CD14-positive monocyte (primary cell): ENCODE measurements at regions not wholly inside any gene's neighbourhood (a gene's known extent, or its start where the extent isn't known, plus 50 kb on each side); places are given as distances from the start of the nearest gene placed in this dataset.
"Not testable (repeated sequence)": the region's sequence is repeated elsewhere in the genome, so short reads cannot be mapped to it uniquely, and the experiment has no call there.

Source experiments
- DNase-seq, 3 donors: peaks; one replicate each; pipeline ENCODE4 v3.0.0-alpha.2; 2011 to 2022
- H2AFZ ChIP-seq: 2 replicates; pipeline ENCODE4 v1.6.0; 2012; ENCODE audit warnings: mild to moderate bottlenecking, low read depth, low read length, inconsistent platforms; ENCODE audit not compliant: insufficient read depth, poor library complexity, severe bottlenecking
- H3K27ac ChIP-seq, 2 donors: 1 replicate in 1 of 2; 2 replicates in 1 of 2; pipeline ENCODE4 v1.5.1; 2012 to 2013; ENCODE audit warnings: low read length in 2 of 2, control low read depth in 1 of 2, inconsistent platforms in 1 of 2, low read depth in 1 of 2, mild to moderate bottlenecking in 1 of 2
- H3K27me3 ChIP-seq, 2 donors: one replicate each; pipeline versions ENCODE4 v1.6.0 to v1.6.1; 2011 to 2013; ENCODE audit warnings: low read length in 2 of 2; ENCODE audit not compliant: control insufficient read depth in 2 of 2, insufficient read depth in 2 of 2
- H3K36me3 ChIP-seq, 2 donors: replicated peaks in 1 of 2; 1 replicate in 1 of 2; 2 replicates in 1 of 2; pipeline versions ENCODE4 v1.5.1 to v1.6.1; 2012 to 2013; ENCODE audit warnings: low read length in 2 of 2, control low read depth in 1 of 2, inconsistent platforms in 1 of 2, mild to moderate bottlenecking in 1 of 2; ENCODE audit not compliant: insufficient read depth in 2 of 2, control insufficient read depth in 1 of 2
- H3K4me1 ChIP-seq, 2 donors: 1 replicate in 1 of 2; 2 replicates in 1 of 2; pipeline versions ENCODE4 v1.5.1 to v1.6.1; 2012 to 2013; ENCODE audit warnings: low read length in 2 of 2, control low read depth in 1 of 2, inconsistent platforms in 1 of 2, mild to moderate bottlenecking in 1 of 2, moderate library complexity in 1 of 2; ENCODE audit not compliant: insufficient read depth in 2 of 2, control insufficient read depth in 1 of 2
- H3K4me2 ChIP-seq: replicated peaks from 2 replicates; pipeline ENCODE3; 2012; ENCODE audit warnings: low read length, moderate library complexity, mild to moderate bottlenecking; ENCODE audit not compliant: poor library complexity, severe bottlenecking; ENCODE audit errors: extremely low read depth
- H3K4me3 ChIP-seq, 3 experiments: fragments of 200-600 bp in 1 of 3; sonication (generic) in 1 of 3; replicated peaks in 1 of 3; 1 replicate in 2 of 3; 2 replicates in 1 of 3; pipeline ENCODE4 v1.5.1; 2011 to 2013; ENCODE audit warnings: low read length in 3 of 3, mild to moderate bottlenecking in 3 of 3, control low read depth in 2 of 3, low read depth in 2 of 3, inconsistent platforms in 1 of 3, moderate library complexity in 1 of 3
- H3K79me2 ChIP-seq: 2 replicates; pipeline ENCODE4 v1.6.0; 2012; ENCODE audit warnings: mild to moderate bottlenecking, control low read depth, inconsistent platforms, low read length, moderate library complexity; ENCODE audit not compliant: insufficient read depth
- H3K9ac ChIP-seq: 2 replicates; pipeline ENCODE4 v1.6.0; 2017; ENCODE audit warnings: low read length, mild to moderate bottlenecking; ENCODE audit not compliant: insufficient read depth, poor library complexity, severe bottlenecking
- H3K9me3 ChIP-seq, 2 donors: replicated peaks in 1 of 2; 1 replicate in 1 of 2; 2 replicates in 1 of 2; pipeline versions ENCODE4 v1.5.1 to v1.6.1; 2012 to 2013; ENCODE audit warnings: low read length in 2 of 2, control low read depth in 1 of 2; ENCODE audit not compliant: control insufficient read depth in 1 of 2, insufficient read depth in 1 of 2
- H4K20me1 ChIP-seq: 2 replicates; pipeline ENCODE4 v1.6.0; 2012; ENCODE audit warnings: mild to moderate bottlenecking, low read length, control low read depth, moderate library complexity; ENCODE audit not compliant: insufficient read depth
- H3K27ac Mint-ChIP-seq, 7 donors: one replicate each; pipeline ENCODE4 v1.8.0; 2020; ENCODE audit warnings: mild to moderate bottlenecking in 7 of 7, mixed read lengths in 7 of 7, moderate library complexity in 6 of 7, inconsistent platforms in 2 of 7
- H3K27me3 Mint-ChIP-seq, 3 donors: one replicate each; pipeline ENCODE4 v1.8.0; 2021 to 2022; ENCODE audit warnings: low read depth in 3 of 3, mild to moderate bottlenecking in 3 of 3, mixed read lengths in 3 of 3, moderate library complexity in 3 of 3, inconsistent platforms in 1 of 3
- H3K36me3 Mint-ChIP-seq, 2 donors: one replicate each; pipeline ENCODE4 v1.8.0; 2020; ENCODE audit warnings: mixed read lengths in 2 of 2, inconsistent platforms in 1 of 2, mild to moderate bottlenecking in 1 of 2
- H3K4me1 Mint-ChIP-seq: one replicate; pipeline ENCODE4 v1.8.0; 2020; ENCODE audit warnings: mild to moderate bottlenecking, mixed read lengths
- H3K4me3 Mint-ChIP-seq, 2 donors: one replicate each; pipeline ENCODE4 v1.8.0; 2020; ENCODE audit warnings: mild to moderate bottlenecking in 2 of 2, mixed read lengths in 2 of 2, moderate library complexity in 1 of 2
- H3K9me3 Mint-ChIP-seq, 7 donors: one replicate each; pipeline ENCODE4 v1.8.0; 2020 to 2022; ENCODE audit warnings: mixed read lengths in 7 of 7, mild to moderate bottlenecking in 6 of 7, moderate library complexity in 6 of 7, inconsistent platforms in 2 of 7
- WGBS: methylation state at CpG from one replicate; pipeline ENCODE4 v1.1.5; 2013; ENCODE audit warnings: missing lambda C conversion rate; ENCODE audit not compliant: insufficient coverage; 5-methylcytosine and 5-hydroxymethylcytosine counted together
- intact Hi-C, 2 donors: fragments of 100-400 bp; cut with micrococcal nuclease; formaldehyde crosslinking; loops; one replicate each; pipeline versions ENCODE4 v1.15.0 to v1.15.1; 2023
- TF ChIP-seq, protein P1 (sequence below): fragments of 200-600 bp; IDR thresholded peaks from one replicate; pipeline ENCODE4 v1.8.0; 2022; ENCODE audit warnings: antibody characterized with exemption, mild to moderate bottlenecking

DNA sequence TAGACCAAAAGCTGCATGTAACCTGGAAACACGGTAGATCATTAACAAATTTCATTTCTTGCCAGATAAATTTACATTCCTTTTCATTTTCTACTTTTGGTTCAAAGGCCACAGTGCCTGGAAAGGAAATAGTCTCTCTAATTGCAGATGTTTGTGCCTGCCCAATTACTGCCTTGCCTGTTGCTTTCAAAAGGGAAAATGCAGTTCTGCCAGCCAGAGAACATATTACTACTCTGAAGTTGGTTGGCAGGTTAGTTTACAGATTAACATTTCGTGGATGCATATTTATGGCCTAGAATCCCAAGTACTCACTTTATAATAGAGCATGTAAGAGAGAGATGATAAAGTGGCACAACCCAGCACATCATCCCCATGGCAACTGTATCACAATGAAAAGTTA is 124.3 kb upstream of the LRRC3B start:
- H3K4me1 Mint-ChIP-seq: no peaks in the 10 kb centered on the region
- intact Hi-C loops: no loop called here
- H3K9me3 ChIP-seq: peaks cover 2 to 10% of the 10 kb centered on the region in 2 donors
- no peaks in the 10 kb centered on the region for H3K27me3 ChIP-seq
- no peak overlapping the region for H2AFZ ChIP-seq
- H3K9ac ChIP-seq: no peak overlapping the region
- DNase-seq: no peak
- no peak overlapping the region for H3K27ac Mint-ChIP-seq
- H3K4me2 ChIP-seq: no peak overlapping the region
- TF ChIP-seq, protein P1, sequence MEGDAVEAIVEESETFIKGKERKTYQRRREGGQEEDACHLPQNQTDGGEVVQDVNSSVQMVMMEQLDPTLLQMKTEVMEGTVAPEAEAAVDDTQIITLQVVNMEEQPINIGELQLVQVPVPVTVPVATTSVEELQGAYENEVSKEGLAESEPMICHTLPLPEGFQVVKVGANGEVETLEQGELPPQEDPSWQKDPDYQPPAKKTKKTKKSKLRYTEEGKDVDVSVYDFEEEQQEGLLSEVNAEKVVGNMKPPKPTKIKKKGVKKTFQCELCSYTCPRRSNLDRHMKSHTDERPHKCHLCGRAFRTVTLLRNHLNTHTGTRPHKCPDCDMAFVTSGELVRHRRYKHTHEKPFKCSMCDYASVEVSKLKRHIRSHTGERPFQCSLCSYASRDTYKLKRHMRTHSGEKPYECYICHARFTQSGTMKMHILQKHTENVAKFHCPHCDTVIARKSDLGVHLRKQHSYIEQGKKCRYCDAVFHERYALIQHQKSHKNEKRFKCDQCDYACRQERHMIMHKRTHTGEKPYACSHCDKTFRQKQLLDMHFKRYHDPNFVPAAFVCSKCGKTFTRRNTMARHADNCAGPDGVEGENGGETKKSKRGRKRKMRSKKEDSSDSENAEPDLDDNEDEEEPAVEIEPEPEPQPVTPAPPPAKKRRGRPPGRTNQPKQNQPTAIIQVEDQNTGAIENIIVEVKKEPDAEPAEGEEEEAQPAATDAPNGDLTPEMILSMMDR: no peak
- H4K20me1 ChIP-seq: no peaks in the 10 kb centered on the region
- H3K9me3 Mint-ChIP-seq: peaks cover 7 to 19% (median 11%) of the 10 kb centered on the region in 7 donors
- WGBS: no CpG with 5 or more reads among the region's 2 CpGs
- H3K36me3 ChIP-seq: no peaks in the 10 kb centered on the region
- no peak overlapping the region for H3K4me3 ChIP-seq
- H3K27ac ChIP-seq: no peak overlapping the region
- H3K4me1 ChIP-seq: no peaks in the 10 kb centered on the region
- H3K79me2 ChIP-seq: no peaks in the 10 kb centered on the region
- H3K36me3 Mint-ChIP-seq: no peaks in the 10 kb centered on the region
- H3K4me3 Mint-ChIP-seq: no peak overlapping the region
- H3K27me3 Mint-ChIP-seq: no peaks in the 10 kb centered on the region

DNA sequence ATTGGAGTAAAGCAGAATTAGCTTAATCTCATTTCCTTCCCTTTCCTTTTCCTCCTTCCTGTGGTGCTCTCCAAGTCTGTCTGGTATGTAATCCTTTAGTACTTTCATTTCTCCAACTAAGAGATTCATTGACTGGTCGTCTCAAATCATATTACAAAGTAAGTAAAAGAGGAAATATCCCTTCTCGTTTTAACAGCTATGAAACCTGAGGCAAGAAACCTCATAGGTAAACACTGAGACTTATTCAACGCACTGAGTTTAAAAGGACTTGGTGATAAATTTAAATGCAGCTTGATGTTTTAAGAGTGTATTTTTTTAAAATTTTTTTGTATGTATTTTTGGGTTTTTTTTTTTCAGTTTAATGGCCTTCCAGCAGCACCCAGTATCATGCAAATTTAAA is 117.2 kb upstream of the LRRC3B start:
- no peak overlapping the region for H3K4me3 Mint-ChIP-seq

DNA sequence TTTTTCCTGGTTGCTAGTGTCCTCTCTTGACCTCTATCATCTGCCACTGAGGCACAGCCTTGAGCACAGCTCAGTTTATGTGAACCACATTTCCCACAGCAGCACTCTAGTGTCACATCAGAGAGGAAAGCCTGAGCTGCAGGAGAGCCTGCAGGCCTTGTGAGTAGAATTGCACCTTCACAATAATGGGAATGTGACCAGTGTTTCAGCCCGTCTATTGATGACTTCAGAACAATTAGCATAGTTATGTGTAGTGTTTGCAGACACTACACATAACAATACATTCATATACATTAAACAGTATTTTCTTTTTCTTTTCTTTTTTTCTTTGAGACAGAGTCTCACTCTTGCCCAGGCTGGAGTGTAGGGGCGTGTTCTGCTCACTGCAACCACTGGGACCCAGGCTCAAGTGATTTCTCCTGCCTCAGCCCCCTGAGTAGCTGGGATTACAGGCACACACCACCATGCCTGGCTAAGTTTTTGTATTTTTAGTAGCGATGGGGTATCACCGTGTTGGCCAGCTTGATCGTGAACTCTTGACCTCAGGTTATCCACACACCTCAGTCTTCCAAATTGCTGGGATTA is 108.0 kb upstream of the LRRC3B start:
- H3K4me1 ChIP-seq, H3K27me3 Mint-ChIP-seq, H3K4me3 Mint-ChIP-seq, H3K36me3 Mint-ChIP-seq, H3K27me3 ChIP-seq, H4K20me1 ChIP-seq, H3K27ac ChIP-seq, H3K27ac Mint-ChIP-seq, H3K9ac ChIP-seq, H3K4me1 Mint-ChIP-seq, intact Hi-C loops, H2AFZ ChIP-seq, H3K4me2 ChIP-seq, H3K79me2 ChIP-seq, H3K36me3 ChIP-seq, DNase-seq, H3K4me3 ChIP-seq: not testable (repeated sequence)
- WGBS: no CpG with 5 or more reads among the region's 5 CpGs
- H3K9me3 Mint-ChIP-seq: peaks cover 2 to 21% (median 13%) of the 10 kb centered on the region in 7 donors
- H3K9me3 ChIP-seq: peaks cover 10 to 17% of the 10 kb centered on the region in 2 donors

More for the DNA sequence above, 117.2 kb upstream of the LRRC3B start:
- no CpG with 5 or more reads among the region's 3 CpGs for WGBS
- Histone ChIP-seq H3K4me1 (no peaks in the 10 kb centered on the region), H3K79me2 (no peaks in the 10 kb centered on the region), H3K27me3 (no peaks in the 10 kb centered on the region), H4K20me1 (no peaks in the 10 kb centered on the region), H3K9ac (no peak overlapping the region), H3K27ac (no peak overlapping the region), H3K9me3 (peaks cover 9 to 18% of the 10 kb centered on the region in 2 donors), H2AFZ (no peak overlapping the region), H3K4me2 (no peak overlapping the region), H3K36me3 (no peaks in the 10 kb centered on the region), H3K4me3 (no peak overlapping the region)
- no peaks in the 10 kb centered on the region for H3K4me1 Mint-ChIP-seq
- peaks cover 0 to 21% (median 9%) of the 10 kb centered on the region in 7 donors for H3K9me3 Mint-ChIP-seq
- no peaks in the 10 kb centered on the region for H3K27me3 Mint-ChIP-seq
- no peak overlapping the region for H3K27ac Mint-ChIP-seq
- DNase-seq: no peak
- intact Hi-C loops: no loop called here
- TF ChIP-seq, protein P1: no peak
- no peaks in the 10 kb centered on the region for H3K36me3 Mint-ChIP-seq
